ENCODE measurements at regions not wholly inside any gene's neighbourhood (a gene's known extent, or its start where the extent isn't known, plus 50 kb on each side); places are given as distances from the start of the nearest gene placed in this dataset.

DNA sequence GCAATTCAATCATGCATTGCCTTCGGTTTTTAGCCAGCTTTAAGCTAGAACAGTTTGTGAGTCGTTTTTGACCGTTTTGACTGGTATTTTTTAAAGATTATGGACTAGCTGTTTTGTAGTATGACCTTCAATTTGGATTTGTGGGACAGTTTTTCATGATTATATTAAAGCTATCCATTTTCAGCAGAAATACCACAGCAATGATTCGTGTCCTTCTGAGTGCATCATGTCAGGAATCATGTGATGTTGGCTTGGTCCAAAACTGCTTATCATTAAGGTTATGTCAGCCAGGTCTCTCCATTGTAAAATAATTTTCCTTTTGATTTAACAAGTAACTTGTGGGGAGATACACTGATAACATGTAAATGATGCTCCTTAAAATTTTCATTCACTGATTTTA, 229.0 kb downstream of the POSTN start:
- TF ChIP-seq POLR2AphosphoS5 (IDR thresholded peaks at IDR 0.05) (no peak), POLR2A (IDR thresholded peaks at IDR 0.05) (no peak)
- TF ChIP-seq, protein P1, sequence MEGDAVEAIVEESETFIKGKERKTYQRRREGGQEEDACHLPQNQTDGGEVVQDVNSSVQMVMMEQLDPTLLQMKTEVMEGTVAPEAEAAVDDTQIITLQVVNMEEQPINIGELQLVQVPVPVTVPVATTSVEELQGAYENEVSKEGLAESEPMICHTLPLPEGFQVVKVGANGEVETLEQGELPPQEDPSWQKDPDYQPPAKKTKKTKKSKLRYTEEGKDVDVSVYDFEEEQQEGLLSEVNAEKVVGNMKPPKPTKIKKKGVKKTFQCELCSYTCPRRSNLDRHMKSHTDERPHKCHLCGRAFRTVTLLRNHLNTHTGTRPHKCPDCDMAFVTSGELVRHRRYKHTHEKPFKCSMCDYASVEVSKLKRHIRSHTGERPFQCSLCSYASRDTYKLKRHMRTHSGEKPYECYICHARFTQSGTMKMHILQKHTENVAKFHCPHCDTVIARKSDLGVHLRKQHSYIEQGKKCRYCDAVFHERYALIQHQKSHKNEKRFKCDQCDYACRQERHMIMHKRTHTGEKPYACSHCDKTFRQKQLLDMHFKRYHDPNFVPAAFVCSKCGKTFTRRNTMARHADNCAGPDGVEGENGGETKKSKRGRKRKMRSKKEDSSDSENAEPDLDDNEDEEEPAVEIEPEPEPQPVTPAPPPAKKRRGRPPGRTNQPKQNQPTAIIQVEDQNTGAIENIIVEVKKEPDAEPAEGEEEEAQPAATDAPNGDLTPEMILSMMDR (IDR thresholded peaks at IDR 0.05): no peak
- intact Hi-C loops (cut with DNase I; ENCODE audit: low total_unique reads): no loop called here
- DNase-seq (ENCODE audit: low spot score in 2 of 2): no peak
- Histone ChIP-seq H3K27me3 (no peaks in the 10 kb centered on the region), H3K4me1 (no peaks in the 10 kb centered on the region), H3K36me3 (no peaks in the 10 kb centered on the region), H3K27ac (no peak overlapping the region), H3K9me3 (no peaks in the 10 kb centered on the region), H3K4me3 (no peak overlapping the region)

DNA sequence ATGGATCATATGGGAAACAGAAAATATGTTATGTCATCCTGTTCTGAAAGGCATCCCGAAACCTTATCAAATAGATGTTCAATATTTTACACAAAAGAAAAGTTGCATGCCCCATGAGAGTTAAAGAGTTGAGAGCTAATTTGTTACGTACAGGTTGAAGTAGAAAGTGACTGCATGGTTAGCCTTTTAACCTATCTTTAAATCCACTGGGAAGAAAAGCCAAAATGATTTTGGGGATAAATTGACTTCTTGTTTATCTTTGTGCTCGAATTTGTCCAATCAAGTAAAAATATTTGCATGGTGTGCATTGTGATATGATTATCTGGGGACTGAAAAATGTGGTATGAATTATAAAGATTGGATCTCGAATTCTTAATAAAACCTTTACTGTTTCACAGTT, 230.1 kb downstream of the POSTN start:
- Histone ChIP-seq H3K27me3 (no peaks in the 10 kb centered on the region), H3K4me1 (no peaks in the 10 kb centered on the region), H3K27ac (no peak overlapping the region), H3K36me3 (no peaks in the 10 kb centered on the region), H3K9me3 (no peaks in the 10 kb centered on the region), H3K4me3 (no peak overlapping the region)
- intact Hi-C loops (cut with DNase I; ENCODE audit: low total_unique reads): no loop called here
- TF ChIP-seq POLR2A (IDR thresholded peaks at IDR 0.05) (no peak), POLR2AphosphoS5 (IDR thresholded peaks at IDR 0.05) (no peak)
- TF ChIP-seq, protein P1 (IDR thresholded peaks at IDR 0.05): no peak
- no peak for DNase-seq (ENCODE audit: low spot score in 2 of 2)

DNA sequence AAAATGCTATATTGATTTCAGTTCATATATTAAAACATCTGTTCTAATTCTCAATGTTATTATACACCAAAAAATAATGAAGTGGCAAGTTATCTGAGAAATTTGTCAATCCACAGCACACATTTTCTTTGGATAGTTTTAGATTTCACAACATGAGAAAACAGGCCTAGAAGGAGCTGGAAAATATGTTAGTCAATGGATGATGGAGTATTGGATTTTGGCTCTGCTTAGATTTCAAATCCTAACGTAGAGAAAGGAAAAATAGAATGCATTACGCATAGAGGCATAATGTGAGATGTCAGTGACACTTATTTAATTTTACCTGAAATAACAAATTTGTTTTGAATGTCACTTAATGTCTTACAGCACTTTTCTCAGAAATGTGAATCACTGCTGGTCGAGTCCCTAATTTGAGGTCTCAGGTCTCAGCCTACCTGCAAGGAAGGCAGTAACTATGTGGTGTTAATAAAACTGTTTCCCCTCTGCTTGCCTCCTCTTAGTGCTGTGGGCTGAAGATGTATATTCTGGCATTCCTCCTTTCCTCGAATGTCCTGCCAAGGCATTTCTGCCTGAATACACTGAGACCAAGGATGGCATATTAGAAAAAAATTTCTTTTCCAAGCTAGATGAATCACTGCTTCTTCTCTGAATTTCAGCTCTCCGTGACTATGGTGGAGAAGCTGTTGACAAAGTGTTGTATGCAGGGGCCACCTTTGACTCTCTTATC, 232.4 kb downstream of the POSTN start:
- Histone ChIP-seq H3K9me3 (no peaks in the 10 kb centered on the region), H3K4me1 (no peaks in the 10 kb centered on the region), H3K27ac (no peak overlapping the region), H3K36me3 (no peaks in the 10 kb centered on the region), H3K27me3 (no peaks in the 10 kb centered on the region), H3K4me3 (no peak overlapping the region)
- intact Hi-C loops (cut with DNase I; ENCODE audit: low total_unique reads): no loop called here
- TF ChIP-seq POLR2AphosphoS5 (IDR thresholded peaks at IDR 0.05): no peak
- TF ChIP-seq, protein P1 (IDR thresholded peaks at IDR 0.05): no peak
- TF ChIP-seq POLR2A (IDR thresholded peaks at IDR 0.05): no peak
- no peak for DNase-seq (ENCODE audit: low spot score in 2 of 2)

DNA sequence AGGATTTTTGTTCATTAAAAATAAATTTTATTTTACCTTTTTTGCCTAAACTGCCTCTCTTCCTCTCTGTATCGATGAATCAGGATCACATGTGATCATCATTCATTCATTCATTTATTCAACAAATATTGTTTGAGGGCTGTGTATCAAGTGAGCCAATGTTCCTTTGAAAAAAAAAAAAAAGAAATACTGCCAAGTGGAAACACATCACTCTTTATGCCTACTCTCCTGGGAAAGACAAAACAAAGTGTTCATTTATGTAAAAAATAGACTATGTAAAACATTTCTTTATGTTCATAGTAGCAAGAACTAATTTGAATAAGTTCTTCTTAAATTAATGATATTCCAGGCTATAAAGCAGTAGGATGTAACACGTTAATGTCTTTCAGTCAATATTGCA, 233.1 kb downstream of the POSTN start:
- Histone ChIP-seq H3K36me3 (no peaks in the 10 kb centered on the region), H3K27me3 (no peaks in the 10 kb centered on the region), H3K4me3 (no peak overlapping the region), H3K27ac (no peak overlapping the region), H3K9me3 (no peaks in the 10 kb centered on the region), H3K4me1 (no peaks in the 10 kb centered on the region)
- no peak for DNase-seq (ENCODE audit: low spot score in 2 of 2)
- intact Hi-C loops (cut with DNase I; ENCODE audit: low total_unique reads): no loop called here
- TF ChIP-seq POLR2A (IDR thresholded peaks at IDR 0.05): no peak
- no peak for TF ChIP-seq POLR2AphosphoS5 (IDR thresholded peaks at IDR 0.05)
- TF ChIP-seq, protein P1 (IDR thresholded peaks at IDR 0.05): no peak

DNA sequence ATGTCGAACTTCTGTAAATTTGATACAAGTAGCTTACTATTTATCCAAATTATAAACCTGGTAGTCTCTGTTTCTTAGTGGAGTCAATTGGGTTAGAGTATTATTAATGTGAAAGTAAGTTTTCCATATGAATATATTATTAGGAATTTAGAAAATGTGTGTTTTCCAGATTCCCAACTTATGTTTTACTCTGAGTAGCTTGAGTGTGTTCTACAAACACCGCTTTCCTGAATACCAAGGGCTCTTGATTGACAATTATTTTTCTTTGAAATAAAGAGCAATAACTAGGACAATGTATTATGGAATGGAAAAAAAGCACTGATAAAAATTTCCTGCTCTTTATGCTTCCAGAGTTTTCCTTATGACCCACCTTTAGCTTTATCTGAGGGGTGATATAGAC, 233.6 kb downstream of the POSTN start:
- no peaks in the 10 kb centered on the region for H3K27me3 ChIP-seq
- no peak for DNase-seq (ENCODE audit: low spot score in 2 of 2)
- no peaks in the 10 kb centered on the region for H3K36me3 ChIP-seq
- H3K9me3 ChIP-seq: no peaks in the 10 kb centered on the region
- intact Hi-C loops (cut with DNase I; ENCODE audit: low total_unique reads): no loop called here
- no peaks in the 10 kb centered on the region for H3K4me1 ChIP-seq
- no peak overlapping the region for H3K27ac ChIP-seq
- H3K4me3 ChIP-seq: no peak overlapping the region
- TF ChIP-seq, protein P1 (IDR thresholded peaks at IDR 0.05): no peak
- TF ChIP-seq POLR2A (IDR thresholded peaks at IDR 0.05): no peak
- TF ChIP-seq POLR2AphosphoS5 (IDR thresholded peaks at IDR 0.05): no peak
